ENCODE measurements at regions not wholly inside any gene's neighbourhood (a gene's known extent, or its start where the extent isn't known, plus 50 kb on each side); places are given as distances from the start of the nearest gene placed in this dataset.

GRCh38 chr2:120901201-120901600 is 165.5 kb downstream of the GLI2 start:
- FAIRE-seq = no peak
- no peak for TF ChIP-seq CTCF (IDR thresholded peaks at IDR 0.05; ENCODE audit: insufficient read depth, missing control alignments)
- DNase-seq (ENCODE audit: insufficient read length, low spot score) = no peak

GRCh38 chr2:120902592-120902991 is 166.9 kb downstream of the GLI2 start:
- DNase-seq (ENCODE audit: insufficient read length, low spot score) (no peak), FAIRE-seq (no peak)
- TF ChIP-seq CTCF (IDR thresholded peaks at IDR 0.05; ENCODE audit: insufficient read depth, missing control alignments) = no peak

- no peak for DNase-seq (ENCODE audit: insufficient read length, low spot score)
- FAIRE-seq = no peak
- no peak for TF ChIP-seq CTCF (IDR thresholded peaks at IDR 0.05; ENCODE audit: insufficient read depth, missing control alignments)
These were observed 168.7 kb downstream of the GLI2 start for GRCh38 chr2:120904379-120904778.

GRCh38 chr2:120904830-120905234 is 169.2 kb downstream of the GLI2 start:
- DNase-seq (ENCODE audit: insufficient read length, low spot score) = no peak
- FAIRE-seq = no peak
- TF ChIP-seq CTCF (IDR thresholded peaks at IDR 0.05; ENCODE audit: insufficient read depth, missing control alignments) = no peak

GRCh38 chr2:120905298-120905697 is 169.6 kb downstream of the GLI2 start:
- no peak for FAIRE-seq
- TF ChIP-seq CTCF (IDR thresholded peaks at IDR 0.05; ENCODE audit: insufficient read depth, missing control alignments) = no peak

GRCh38 chr2:120905824-120906571 is 170.3 kb downstream of the GLI2 start:
- DNase-seq (ENCODE audit: insufficient read length, low spot score) (no peak), FAIRE-seq (no peak)
- TF ChIP-seq CTCF (IDR thresholded peaks at IDR 0.05; ENCODE audit: insufficient read depth, missing control alignments) = no peak

More at GRCh38 chr2:120905298-120905697, 169.6 kb downstream of the GLI2 start:
- DNase-seq (ENCODE audit: insufficient read length, low spot score) = no peak

GRCh38 chr2:120906914-120907313 is 171.2 kb downstream of the GLI2 start:
- TF ChIP-seq CTCF (IDR thresholded peaks at IDR 0.05; ENCODE audit: insufficient read depth, missing control alignments) = no peak
- DNase-seq (ENCODE audit: insufficient read length, low spot score) = no peak
- no peak for FAIRE-seq

Measured in D721Med (cell line).